Activated CD8-positive, alpha-beta memory T cell treated with anti-CD3 and anti-CD28 coated beads for 48 hours (primary cell): ENCODE measurements at regions not wholly inside any gene's neighbourhood (a gene's known extent, or its start where the extent isn't known, plus 50 kb on each side); places are given as distances from the start of the nearest gene placed in this dataset.

ENCODE experiments used
- DNase-seq, 3 experiments: peaks; one replicate each; pipeline ENCODE4 v3.0.0-alpha.2; 2020; ENCODE audit warnings: low read depth in 2 of 3, low spot score in 2 of 3

GRCh38 chr2:39615675-39616074 lies 50.0 kb upstream of the TMEM178A start:
- DNase-seq, result no peak
